GM18867 (cell line): ENCODE measurements at regions not wholly inside any gene's neighbourhood (a gene's known extent, or its start where the extent isn't known, plus 50 kb on each side); places are given as distances from the start of the nearest gene placed in this dataset.
"Not testable (repeated sequence)": the region's sequence is repeated elsewhere in the genome, so short reads cannot be mapped to it uniquely, and the experiment has no call there.

Source experiments
- ATAC-seq: cut with Tn5 transposase; IDR thresholded peaks from one replicate; pipeline ENCODE4 v1.9.1; 2021; ENCODE audit warnings: mild to moderate bottlenecking, moderate library complexity; ENCODE audit not compliant: unreplicated experiment

GRCh38 chr7:12930534-12930933 is 243.1 kb downstream of the ARL4A start:
- ATAC-seq: no peak

DNA sequence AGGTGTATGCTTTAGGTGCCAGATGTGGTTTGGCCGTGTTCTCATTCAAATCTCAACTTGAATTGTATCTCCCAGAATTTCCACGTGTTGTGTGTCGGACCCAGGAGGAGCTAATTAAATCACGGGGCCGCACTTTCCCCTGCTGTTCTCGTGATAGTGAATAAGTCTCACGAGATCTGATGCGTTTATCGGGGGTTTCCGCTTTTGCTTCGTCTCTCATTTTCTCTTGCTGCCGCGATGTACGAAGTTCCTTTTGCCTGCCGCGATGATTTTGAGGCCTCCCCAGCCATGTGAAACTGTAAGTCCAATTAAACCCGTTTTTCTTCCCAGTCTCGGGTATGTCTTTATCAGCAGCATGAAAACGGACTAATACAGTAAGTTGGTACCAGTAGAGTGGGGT is 244.0 kb downstream of the ARL4A start:
- ATAC-seq: not testable (repeated sequence)

- no peak for ATAC-seq
These were observed 252.3 kb downstream of the ARL4A start for GRCh38 chr7:12939694-12940093.

DNA sequence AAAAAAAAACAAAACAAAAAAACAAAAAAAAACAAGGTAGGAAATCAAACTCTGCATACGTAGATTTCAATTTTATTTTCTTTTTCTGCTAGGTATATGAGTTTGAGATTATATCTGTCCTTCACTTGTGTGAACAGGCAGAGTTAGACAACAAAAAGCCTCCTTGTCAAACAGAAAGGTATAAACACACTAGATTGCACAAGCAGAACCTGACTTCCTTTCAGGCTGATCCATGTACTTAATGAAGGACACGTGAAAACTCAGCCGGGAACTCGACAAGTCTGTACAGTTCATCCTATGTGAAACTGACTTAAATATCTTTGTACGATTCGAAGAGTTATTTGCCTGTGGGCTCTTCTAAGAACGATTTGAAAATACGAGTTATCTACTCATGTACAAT is 254.1 kb downstream of the ARL4A start:
- ATAC-seq: no peak

DNA sequence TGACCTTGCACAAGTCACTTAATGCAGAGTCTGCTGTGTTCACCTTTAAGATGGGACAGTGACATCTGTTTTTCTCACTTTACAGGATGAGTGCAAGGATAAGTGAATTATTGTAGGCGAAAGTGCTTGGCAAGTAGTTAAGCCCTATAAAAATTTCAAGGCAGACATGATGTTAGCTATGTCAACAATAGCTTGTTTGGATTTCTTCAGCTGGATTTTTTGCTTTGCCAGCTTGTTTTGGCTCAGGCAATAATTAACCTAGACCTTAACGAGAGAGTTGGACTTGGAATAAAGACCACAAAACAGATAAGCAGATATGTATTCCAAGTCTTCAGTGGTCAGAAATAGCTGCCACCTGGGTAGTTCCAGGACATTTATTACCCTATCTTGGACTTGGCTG is 255.2 kb downstream of the ARL4A start:
- no peak for ATAC-seq

- ATAC-seq: no peak
These were observed 256.3 kb downstream of the ARL4A start for GRCh38 chr7:12943781-12944180.

- ATAC-seq: no peak
These were observed 258.5 kb downstream of the ARL4A start for GRCh38 chr7:12945901-12946300.

DNA sequence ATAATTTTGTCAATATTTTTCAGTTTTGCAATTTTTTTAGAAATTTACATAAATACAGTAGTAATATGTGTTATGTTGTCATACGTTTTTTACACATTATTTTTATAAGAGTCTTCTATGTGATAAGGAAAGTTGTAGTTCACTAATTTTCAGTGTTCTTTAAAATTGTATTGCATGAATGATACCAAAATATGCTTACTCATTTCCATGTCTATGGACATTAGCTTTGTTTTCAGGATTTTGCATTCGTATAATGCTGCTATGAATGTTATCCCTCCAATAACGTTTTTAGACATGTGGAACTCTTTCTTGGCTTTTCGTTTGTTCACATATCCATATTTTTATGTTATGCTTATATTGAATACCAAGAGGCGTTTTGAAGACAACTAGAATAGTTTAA is 260.0 kb downstream of the ARL4A start:
- no peak for ATAC-seq

- no peak for ATAC-seq
These were observed 261.9 kb downstream of the ARL4A start for GRCh38 chr7:12949060-12949931.

DNA sequence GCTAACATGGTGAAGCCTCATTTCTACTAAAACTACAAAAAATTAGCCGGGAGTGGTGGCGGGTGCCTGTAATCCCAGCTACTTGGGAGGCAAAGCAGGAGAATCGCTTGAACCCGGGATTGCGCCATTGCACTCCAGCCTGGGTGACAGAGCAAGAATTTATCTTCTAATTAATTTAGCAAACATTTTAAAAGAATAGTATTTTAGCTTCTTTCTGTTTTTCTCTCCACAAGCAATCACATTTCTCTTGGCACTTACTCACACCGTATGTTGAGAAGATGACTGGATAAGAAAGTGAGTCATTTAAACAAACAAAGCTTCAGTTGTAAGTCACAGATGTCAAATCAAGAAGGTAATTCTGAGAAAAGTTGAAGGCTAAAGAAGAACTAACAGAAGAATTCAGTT is 264.0 kb downstream of the ARL4A start:
- ATAC-seq: no peak

GRCh38 chr7:12954380-12955033 is 267.1 kb downstream of the ARL4A start:
- ATAC-seq: no peak

DNA sequence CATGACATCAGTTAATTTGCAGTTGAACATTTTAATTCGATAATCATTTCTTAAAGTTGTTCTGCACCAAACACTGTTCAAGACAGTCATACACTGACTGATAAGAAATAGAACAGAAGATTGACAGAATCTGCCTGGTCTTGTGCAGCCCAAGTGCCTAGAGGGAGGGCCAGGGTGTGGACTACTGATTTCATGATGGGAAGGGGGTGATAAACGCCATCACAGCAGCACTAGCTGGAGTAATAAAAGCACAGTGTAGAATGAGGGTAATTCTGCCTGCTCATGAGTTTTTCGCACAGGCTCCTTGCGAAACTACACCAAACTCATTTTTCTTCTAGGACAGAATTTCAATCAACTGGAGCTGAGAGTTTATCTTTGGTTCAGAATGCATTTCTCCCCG is 270.1 kb downstream of the ARL4A start:
- ATAC-seq: no peak

DNA sequence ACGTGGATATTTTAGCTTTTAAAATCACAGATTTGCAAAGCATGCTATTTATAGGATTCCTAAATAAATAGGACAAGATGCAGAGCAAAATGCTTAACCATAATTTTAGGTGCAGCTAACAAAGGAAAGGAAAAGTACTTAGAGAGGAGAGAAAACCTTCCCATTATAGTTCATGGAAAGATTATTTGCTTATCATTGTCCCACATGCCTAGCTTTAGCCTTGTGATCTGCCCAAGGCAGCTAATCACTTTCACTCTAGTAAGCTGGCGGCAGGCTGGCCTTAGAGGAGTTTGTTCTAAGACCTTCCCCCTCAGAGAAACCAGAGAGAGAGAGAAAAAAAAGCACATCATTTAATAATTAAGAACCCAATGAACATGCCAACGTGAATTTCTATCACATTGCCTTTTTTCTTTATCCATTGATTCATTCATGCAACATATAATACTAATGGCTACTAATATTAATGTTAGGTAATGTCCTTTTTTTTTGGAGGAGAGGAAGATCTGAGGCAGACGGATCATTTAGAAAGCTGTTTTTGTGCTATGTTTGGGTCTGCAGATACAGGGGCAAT is 274.6 kb downstream of the ARL4A start:
- ATAC-seq: no peak

DNA sequence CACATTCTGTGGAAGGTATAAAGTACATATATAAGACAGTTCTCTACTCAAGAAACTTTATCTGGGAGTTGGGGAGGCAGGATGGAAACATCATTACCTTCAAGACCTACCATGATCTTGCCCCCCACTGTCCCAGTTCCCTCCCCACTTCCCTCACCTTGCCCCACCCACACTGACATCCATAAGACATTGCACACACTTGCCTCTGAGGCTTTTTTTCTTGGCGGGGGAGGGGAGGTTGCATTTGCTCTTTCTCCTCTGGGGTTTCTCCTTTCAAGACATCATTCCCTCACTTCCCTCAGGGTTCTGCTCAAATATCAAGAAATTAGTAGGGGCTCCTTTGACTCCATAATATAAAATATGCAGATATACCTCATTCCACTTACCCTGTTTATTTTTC is 276.0 kb downstream of the ARL4A start:
- no peak for ATAC-seq

- no peak for ATAC-seq
These were observed 277.4 kb downstream of the ARL4A start for GRCh38 chr7:12964836-12965235.

GRCh38 chr7:12965767-12966166 is 278.3 kb downstream of the ARL4A start:
- ATAC-seq: no peak

DNA sequence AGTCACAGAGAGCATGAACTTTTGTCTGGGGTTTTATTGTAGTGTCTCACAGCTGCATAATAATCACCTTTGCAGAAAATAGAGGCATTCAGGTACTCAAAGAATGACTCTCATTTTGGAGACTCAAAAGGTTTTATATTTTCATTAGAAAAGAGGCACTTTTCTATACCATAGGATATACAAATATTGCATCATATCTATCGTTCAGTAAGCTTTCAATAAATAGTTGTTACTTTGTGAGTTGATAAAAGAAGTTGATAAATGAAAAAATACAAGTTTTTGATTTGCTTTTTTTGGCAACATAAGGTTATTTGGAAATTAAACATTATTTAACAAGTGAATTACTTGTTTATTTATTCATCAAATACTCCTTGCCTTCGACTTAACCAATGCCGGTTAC is 279.9 kb downstream of the ARL4A start:
- no peak for ATAC-seq

- no peak for ATAC-seq
These were observed 281.5 kb downstream of the ARL4A start for GRCh38 chr7:12968836-12969422.

DNA sequence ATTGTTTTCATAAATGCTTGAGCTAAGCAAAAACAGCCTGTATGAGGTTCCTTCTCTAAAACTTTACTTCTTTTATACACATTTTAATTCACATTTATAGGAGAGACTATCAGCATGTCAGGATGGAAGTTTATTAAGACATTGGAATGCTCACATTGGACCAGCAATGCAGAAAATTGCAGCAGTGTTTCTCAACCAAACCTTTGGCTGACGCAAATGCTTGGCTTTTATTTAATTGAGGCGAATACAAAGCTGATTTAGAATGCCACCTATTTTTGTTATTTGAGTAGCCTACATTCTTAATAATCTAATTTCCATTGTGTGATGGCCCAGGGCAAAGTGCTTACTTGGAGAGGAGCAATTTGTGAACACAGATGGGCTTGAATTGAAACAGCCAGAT is 283.2 kb downstream of the ARL4A start:
- no peak for ATAC-seq

DNA sequence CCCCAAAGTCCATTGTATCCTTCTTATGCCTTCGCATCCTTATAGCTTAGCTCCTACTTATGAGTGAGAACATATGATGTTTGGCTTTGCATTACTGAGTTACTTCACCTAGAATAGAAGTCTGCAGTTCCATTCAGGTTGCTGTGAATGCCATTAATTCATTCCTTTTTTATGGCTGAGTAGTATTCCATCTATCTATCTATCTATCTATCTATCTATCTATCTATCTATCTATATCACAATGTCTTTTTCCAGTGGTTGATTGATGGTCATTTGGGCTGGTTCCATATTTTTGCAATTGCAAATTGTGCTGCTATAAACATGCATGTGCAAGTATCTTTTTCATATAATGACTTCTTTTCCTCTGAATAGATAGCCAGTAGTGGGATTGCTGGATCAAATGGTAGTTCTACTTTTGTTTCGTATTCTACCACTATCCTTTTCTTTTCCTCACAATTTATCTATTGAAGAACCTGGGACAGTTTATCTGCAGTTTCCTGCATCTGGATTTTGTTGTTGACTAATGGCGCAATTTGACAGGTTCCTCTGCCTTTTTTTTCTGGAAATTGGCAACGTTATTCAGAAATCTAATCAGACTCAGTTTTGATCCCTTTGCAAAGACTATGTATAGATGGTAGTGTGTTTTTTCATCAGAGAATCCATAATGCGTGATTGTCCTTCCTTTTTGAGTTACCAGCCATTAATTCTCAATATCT is 287.2 kb downstream of the ARL4A start:
- no peak for ATAC-seq

GRCh38 chr7:12975412-12975811 is 288.0 kb downstream of the ARL4A start:
- no peak for ATAC-seq
